Adrenal gland (tissue), 5 donors: ENCODE measurements at regions not wholly inside any gene's neighbourhood (a gene's known extent, or its start where the extent isn't known, plus 50 kb on each side); places are given as distances from the start of the nearest gene placed in this dataset.

Experiments used
- CTCF ChIP-seq, 6 experiments: fragments of 450-650 bp in 4 of 6; fragments of 200-600 bp in 2 of 6; sonication (generic) in 1 of 6; IDR thresholded peaks; 1 replicate in 5 of 6; 2 replicates in 1 of 6; pipeline versions ENCODE4 v1.5.1 to v1.8.0; 2016 to 2021; ENCODE audit warnings: antibody characterized with exemption in 6 of 6, mild to moderate bottlenecking in 2 of 6, moderate library complexity in 1 of 6
- POLR2A ChIP-seq, 2 donors: fragments of 450-650 bp; IDR thresholded peaks; one replicate each; pipeline ENCODE4 v1.6.1; 2017; ENCODE audit warnings: antibody characterized with exemption in 2 of 2, mild to moderate bottlenecking in 2 of 2, moderate library complexity in 1 of 2
- donor health status: DM: no; HTN: no; CAD: no.

GRCh38 chr1:56150441-56151215, 428.7 kb downstream of the PLPP3 start:
- TF ChIP-seq CTCF (IDR thresholded peaks at IDR 0.05) (no peak), POLR2A (IDR thresholded peaks at IDR 0.05) (no peak)
